ENCODE measurements at regions not wholly inside any gene's neighbourhood (a gene's known extent, or its start where the extent isn't known, plus 50 kb on each side); places are given as distances from the start of the nearest gene placed in this dataset.

DNA sequence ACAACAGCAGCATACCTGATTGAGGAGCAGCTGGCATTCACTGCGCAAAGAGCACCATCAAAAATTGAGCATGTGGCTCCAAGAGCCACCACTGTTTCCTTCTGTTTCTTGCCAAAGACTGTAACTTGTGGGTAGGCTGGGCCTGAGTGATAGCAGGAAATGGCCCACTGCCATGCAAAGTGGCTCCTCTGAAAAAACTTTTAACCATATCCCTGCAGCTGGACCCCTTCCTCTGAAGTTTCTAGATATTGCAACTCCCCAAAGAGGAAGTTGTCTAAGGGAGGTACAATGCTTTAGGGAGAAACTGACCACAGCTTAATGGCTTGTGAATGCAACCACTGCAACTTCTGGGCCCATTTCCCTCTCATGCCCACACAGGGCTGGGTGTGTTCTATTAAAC, 355.4 kb upstream of the PDE4D start:
- in situ Hi-C loops (cut with MboI; ENCODE audit: low sequenced_read_pairs) = no loop called here
- H4K5ac ChIP-seq (ENCODE audit: low read depth, low read length) = no peak overlapping the region
- H3K23ac ChIP-seq (ENCODE audit: low read depth, low read length) = no peak overlapping the region
- ChIA-PET CTCF (no interaction called here), POLR2A (ENCODE audit: unreplicated experiment) (no interaction called here)
- H4K20me1 ChIP-seq (ENCODE audit: insufficient read depth, low read length) = no peaks in the 10 kb centered on the region
- no peak overlapping the region for H3K14ac ChIP-seq (replicated peaks; ENCODE audit: low read depth, low read length)
- no peak for DNase-seq
- no peak overlapping the region for H4K8ac ChIP-seq (ENCODE audit: low read depth in 2 of 2, low read length in 2 of 2)
- no peaks in the 10 kb centered on the region for H3K9me3 ChIP-seq (ENCODE audit: control insufficient read depth, insufficient read depth, low read length)
- H2BK120ac ChIP-seq (ENCODE audit: low read depth, low read length) = no peak overlapping the region
- no CpG with 5 or more reads among the region's 1 CpG for WGBS, 2 experiments (ENCODE audit: extremely low coverage in 2 of 2, insufficient read length in 1 of 2)
- H2BK15ac ChIP-seq (ENCODE audit: low read depth, low read length) = no peak overlapping the region
- H3K4ac ChIP-seq (ENCODE audit: low read depth, low read length) = no peak overlapping the region
- H3K56ac ChIP-seq (ENCODE audit: extremely low read depth, insufficient read depth, low read length) = no peak overlapping the region
- H3K79me1 ChIP-seq (ENCODE audit: low read depth in 1 of 2, low read length in 2 of 2) = no peaks in the 10 kb centered on the region
- no peak overlapping the region for H2AK9ac ChIP-seq (replicated peaks; ENCODE audit: low read depth, low read length, poor library complexity)
- H3K4me2 ChIP-seq (ENCODE audit: low read depth, low read length) = no peak overlapping the region
- H3K4me1 ChIP-seq (ENCODE audit: control insufficient read depth, insufficient read depth, low read length) = no peaks in the 10 kb centered on the region
- ATAC-seq (ENCODE audit: low read depth) = no peak
- H3K27ac ChIP-seq (ENCODE audit: insufficient read depth, low read length) = no peak overlapping the region
- H2AFZ ChIP-seq (replicated peaks; ENCODE audit: low read length, poor library complexity) = no peak overlapping the region
- H2BK20ac ChIP-seq (ENCODE audit: low read depth, low read length) = no peak overlapping the region
- dilution Hi-C loops (cut with HindIII; ENCODE audit: low sequenced_read_pairs, unreplicated experiment) = no loop called here
- TF ChIP-seq RCOR1 (IDR thresholded peaks at IDR 0.05; ENCODE audit: insufficient replicate concordance, low read length) (no peak), MAZ (IDR thresholded peaks at IDR 0.05; ENCODE audit: borderline replicate concordance, low read depth, low read length) (no peak), FOS (IDR thresholded peaks at IDR 0.05; ENCODE audit: low read depth, low read length) (no peak), SMC3 (IDR thresholded peaks at IDR 0.05; ENCODE audit: low read depth, low read length) (no peak)
- TF ChIP-seq, protein P1, sequence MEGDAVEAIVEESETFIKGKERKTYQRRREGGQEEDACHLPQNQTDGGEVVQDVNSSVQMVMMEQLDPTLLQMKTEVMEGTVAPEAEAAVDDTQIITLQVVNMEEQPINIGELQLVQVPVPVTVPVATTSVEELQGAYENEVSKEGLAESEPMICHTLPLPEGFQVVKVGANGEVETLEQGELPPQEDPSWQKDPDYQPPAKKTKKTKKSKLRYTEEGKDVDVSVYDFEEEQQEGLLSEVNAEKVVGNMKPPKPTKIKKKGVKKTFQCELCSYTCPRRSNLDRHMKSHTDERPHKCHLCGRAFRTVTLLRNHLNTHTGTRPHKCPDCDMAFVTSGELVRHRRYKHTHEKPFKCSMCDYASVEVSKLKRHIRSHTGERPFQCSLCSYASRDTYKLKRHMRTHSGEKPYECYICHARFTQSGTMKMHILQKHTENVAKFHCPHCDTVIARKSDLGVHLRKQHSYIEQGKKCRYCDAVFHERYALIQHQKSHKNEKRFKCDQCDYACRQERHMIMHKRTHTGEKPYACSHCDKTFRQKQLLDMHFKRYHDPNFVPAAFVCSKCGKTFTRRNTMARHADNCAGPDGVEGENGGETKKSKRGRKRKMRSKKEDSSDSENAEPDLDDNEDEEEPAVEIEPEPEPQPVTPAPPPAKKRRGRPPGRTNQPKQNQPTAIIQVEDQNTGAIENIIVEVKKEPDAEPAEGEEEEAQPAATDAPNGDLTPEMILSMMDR (conservative IDR thresholded peaks at IDR 0.05; ENCODE audit: low read depth, low read length) = no peak
- no peak overlapping the region for H3K18ac ChIP-seq (ENCODE audit: low read depth, low read length)
- no peak overlapping the region for H2AK5ac ChIP-seq (ENCODE audit: low read depth, low read length)
- no peak overlapping the region for H3K9ac ChIP-seq (ENCODE audit: low read depth, low read length)
- no TSS peak for BruUV-seq (replicated peaks)
- no peaks in the 10 kb centered on the region for H3K27me3 ChIP-seq (ENCODE audit: control insufficient read depth, insufficient read depth, low read length)
- no peak overlapping the region for H2BK5ac ChIP-seq (ENCODE audit: low read depth, low read length, poor library complexity, severe bottlenecking)
- no peaks in the 10 kb centered on the region for H3K36me3 ChIP-seq (ENCODE audit: control insufficient read depth, insufficient read depth, low read length)
- intact Hi-C loops (cut with micrococcal nuclease) = no loop called here
- no peak overlapping the region for H4K91ac ChIP-seq (ENCODE audit: insufficient read depth, low read depth, low read length)
- no peak overlapping the region for H3K4me3 ChIP-seq (ENCODE audit: insufficient read depth, low read depth, low read length)
- no peaks in the 10 kb centered on the region for H3K9me1 ChIP-seq (ENCODE audit: insufficient read depth, low read length)
